LNCAP (cell line): ENCODE measurements at regions not wholly inside any gene's neighbourhood (a gene's known extent, or its start where the extent isn't known, plus 50 kb on each side); places are given as distances from the start of the nearest gene placed in this dataset.

Experiments
- TF ChIP-seq, protein P1 (sequence below): fragments of 450-650 bp; IDR thresholded peaks from 2 replicates; pipeline ENCODE4 v1.5.1; 2017; ENCODE audit warnings: mild to moderate bottlenecking

DNA sequence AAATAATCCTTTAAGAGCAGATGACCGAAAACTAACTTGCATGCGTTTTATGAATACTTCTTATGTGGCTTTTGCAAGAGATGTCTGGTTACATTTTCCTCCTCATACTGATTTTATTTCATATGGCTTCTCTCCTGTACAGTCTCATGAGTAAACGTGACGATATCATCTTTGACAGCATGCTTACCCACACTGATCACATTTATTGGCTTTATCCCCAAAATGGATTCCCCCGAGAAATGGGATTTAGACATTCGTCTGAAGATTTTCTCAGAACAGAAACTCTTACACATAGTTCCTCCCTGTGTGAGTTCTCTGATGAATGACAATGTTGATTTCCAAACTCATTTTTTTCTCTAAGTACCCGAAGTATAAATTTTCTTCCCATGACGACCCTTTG is 939.7 kb upstream of the LCORL start:
- TF ChIP-seq, protein P1, sequence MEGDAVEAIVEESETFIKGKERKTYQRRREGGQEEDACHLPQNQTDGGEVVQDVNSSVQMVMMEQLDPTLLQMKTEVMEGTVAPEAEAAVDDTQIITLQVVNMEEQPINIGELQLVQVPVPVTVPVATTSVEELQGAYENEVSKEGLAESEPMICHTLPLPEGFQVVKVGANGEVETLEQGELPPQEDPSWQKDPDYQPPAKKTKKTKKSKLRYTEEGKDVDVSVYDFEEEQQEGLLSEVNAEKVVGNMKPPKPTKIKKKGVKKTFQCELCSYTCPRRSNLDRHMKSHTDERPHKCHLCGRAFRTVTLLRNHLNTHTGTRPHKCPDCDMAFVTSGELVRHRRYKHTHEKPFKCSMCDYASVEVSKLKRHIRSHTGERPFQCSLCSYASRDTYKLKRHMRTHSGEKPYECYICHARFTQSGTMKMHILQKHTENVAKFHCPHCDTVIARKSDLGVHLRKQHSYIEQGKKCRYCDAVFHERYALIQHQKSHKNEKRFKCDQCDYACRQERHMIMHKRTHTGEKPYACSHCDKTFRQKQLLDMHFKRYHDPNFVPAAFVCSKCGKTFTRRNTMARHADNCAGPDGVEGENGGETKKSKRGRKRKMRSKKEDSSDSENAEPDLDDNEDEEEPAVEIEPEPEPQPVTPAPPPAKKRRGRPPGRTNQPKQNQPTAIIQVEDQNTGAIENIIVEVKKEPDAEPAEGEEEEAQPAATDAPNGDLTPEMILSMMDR: no peak

DNA sequence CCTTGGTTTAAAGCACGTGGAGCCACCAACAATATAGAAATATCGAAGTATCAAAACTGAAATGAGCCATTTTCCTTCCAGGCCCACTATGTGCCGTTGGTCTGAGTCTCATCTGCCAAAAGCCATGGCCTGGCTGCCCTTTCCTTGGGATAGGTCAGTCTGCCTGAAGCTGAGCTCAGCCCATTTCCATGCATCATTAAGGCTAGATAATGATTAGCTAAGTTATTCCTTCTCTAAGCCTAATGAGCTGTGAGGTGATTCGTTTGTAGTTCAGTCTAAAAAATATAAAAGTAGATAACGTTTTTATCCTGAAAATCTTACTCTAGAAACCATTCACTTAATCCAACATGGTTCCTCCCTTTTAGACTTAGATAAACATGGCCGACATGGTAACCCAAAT is 936.2 kb upstream of the LCORL start:
- TF ChIP-seq, protein P1: no peak

DNA sequence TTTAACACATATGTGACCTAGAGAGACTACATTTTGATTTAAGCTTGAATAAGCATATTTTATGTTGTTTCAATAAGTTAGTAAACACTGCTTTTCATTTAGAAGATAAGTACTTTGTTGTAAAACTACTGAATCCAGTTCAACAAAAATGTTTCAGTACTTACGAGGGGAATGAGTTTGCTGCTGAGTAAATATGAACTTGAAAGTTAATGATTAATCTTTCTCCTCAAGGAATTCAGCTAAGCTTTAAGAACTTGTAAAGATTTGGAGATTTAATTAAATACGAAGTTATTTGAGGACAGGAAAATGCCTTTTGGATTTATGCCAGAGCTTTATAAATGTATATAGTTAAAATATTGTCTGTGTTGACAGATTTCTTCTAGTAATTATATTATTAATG is 933.0 kb upstream of the LCORL start:
- TF ChIP-seq, protein P1: no peak

DNA sequence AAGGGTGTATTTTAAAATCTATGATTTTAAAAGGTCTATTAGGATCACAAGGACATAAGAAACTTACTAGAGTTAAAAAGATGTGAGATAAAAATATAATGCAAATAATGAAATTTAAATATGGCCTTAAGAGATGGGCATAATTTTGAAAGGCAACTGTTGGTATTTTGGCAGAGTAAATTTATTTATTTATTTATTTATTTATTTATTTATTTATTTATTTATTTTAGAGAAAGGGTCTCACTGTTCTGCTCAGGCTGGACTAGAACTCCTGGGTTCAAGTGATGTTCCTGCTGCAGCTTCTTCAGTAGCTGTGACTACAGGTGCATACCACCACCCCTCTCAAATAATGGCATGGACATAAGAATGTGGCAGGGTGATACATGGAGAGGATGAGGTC is 932.1 kb upstream of the LCORL start:
- TF ChIP-seq, protein P1: no peak

DNA sequence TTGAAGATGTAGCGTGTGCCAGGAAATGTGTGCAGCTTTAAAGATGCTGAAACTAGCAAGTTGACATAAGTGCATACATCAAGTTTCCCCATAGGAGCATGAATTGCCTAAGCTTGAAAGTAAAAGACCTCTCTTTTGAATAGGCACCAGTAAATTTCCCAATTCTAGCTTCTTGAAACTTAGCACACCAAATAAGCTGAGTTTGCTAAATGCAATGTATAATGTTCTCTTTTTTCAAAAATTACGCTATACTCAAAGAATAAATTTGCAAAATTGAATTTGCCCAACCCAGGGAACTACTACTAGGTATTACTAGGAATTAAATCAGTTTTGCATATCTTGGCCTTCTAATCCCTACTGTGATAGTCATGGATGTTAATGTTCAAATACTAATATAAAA is 923.9 kb upstream of the LCORL start:
- TF ChIP-seq, protein P1: no peak

DNA sequence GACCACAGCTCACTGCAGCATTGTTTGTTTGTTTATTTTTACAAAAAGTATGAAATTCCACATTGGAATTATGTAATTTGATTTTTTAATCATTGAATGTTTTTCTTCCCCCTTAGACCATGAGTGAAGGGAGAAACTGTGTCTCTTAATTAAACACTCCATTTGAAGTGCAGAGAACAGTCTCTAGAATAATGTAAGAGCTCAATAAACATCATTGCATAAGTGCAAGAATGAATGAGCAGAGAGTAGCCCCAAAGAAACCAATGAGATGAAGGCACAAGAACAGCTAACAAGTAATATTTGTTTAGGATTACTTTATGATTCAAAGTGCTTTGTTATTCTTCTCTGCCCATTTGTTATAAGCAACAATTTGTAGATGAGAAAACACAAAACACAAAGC is 921.3 kb upstream of the LCORL start:
- TF ChIP-seq, protein P1: no peak

DNA sequence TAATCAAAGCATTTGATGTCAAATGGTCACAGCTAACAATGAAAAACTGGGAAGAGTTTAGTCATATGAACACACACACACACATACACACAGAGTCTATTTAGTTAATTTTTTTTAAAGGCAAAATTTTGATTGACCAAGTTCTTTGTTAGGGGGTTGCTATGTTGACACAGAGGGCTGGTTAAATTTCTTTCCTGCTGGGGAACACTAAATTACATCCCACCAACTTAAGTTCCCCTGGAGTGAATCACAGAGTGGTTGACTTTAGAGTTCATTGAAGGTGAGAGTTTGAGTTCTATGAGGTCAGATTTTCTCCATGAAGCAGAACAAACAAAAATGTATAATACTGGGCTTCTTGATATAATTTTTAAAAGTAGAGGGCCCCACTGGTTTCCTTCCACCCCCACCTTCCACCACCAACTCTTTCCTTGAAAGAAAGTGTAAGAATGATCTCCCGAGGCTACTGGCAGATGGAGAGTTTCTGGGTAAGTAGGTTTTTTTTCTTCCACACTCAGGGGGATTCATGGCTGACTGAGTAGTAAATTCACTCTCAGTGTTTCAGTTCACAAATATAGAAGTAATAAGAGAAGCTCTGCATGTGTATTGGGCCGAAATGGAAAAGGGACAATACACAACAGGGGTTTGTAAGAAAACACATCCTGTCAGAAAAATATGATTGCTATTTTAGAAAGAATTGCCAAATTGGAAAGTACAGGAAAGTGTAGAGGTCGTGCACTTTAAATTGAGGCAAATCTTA is 917.0 kb upstream of the LCORL start:
- TF ChIP-seq, protein P1: no peak

GRCh38 chr4:18937746-18938145 is 916.2 kb upstream of the LCORL start:
- TF ChIP-seq, protein P1: no peak
